ENCODE measurements at regions not wholly inside any gene's neighbourhood (a gene's known extent, or its start where the extent isn't known, plus 50 kb on each side); places are given as distances from the start of the nearest gene placed in this dataset.

GRCh38 chr1:88274431-88274830, 409.6 kb upstream of the PKN2 start:
- DNase-seq: no peak

- DNase-seq: no peak
Measured at GRCh38 chr1:88275259-88275862, 408.7 kb upstream of the PKN2 start.

GRCh38 chr1:88276163-88276562, 407.9 kb upstream of the PKN2 start:
- DNase-seq: no peak

- DNase-seq: no peak
Measured at GRCh38 chr1:88284066-88284465, 400.0 kb upstream of the PKN2 start.

GRCh38 chr1:88284666-88285366, 399.3 kb upstream of the PKN2 start:
- DNase-seq: no peak

- DNase-seq: no peak
Measured at GRCh38 chr1:88286716-88287115, 397.4 kb upstream of the PKN2 start.

- DNase-seq: no peak
Measured at GRCh38 chr1:88288571-88288970, 395.5 kb upstream of the PKN2 start.

- no peak for DNase-seq
Measured at GRCh38 chr1:88289401-88290102, 394.5 kb upstream of the PKN2 start.

GRCh38 chr1:88291611-88292354, 392.3 kb upstream of the PKN2 start:
- DNase-seq: no peak

GRCh38 chr1:88293691-88294190, 390.3 kb upstream of the PKN2 start:
- no peak for DNase-seq

GRCh38 chr1:88296227-88296626, 387.8 kb upstream of the PKN2 start:
- no peak for DNase-seq

- DNase-seq: no peak
Measured at GRCh38 chr1:88296642-88297041, 387.4 kb upstream of the PKN2 start.

GRCh38 chr1:88298506-88298905, 385.6 kb upstream of the PKN2 start:
- DNase-seq: no peak

- DNase-seq: no peak
Measured at GRCh38 chr1:88300752-88301263, 383.3 kb upstream of the PKN2 start.

GRCh38 chr1:88302843-88303486, 381.1 kb upstream of the PKN2 start:
- no peak for DNase-seq

- DNase-seq: no peak
Measured at GRCh38 chr1:88311265-88311664, 372.8 kb upstream of the PKN2 start.

- DNase-seq: no peak
Measured at GRCh38 chr1:88311907-88312306, 372.2 kb upstream of the PKN2 start.

GRCh38 chr1:88317396-88317795, 366.7 kb upstream of the PKN2 start:
- DNase-seq: no peak

GRCh38 chr1:88318740-88319139, 365.3 kb upstream of the PKN2 start:
- no peak for DNase-seq

- DNase-seq: no peak
Measured at GRCh38 chr1:88320291-88320690, 363.8 kb upstream of the PKN2 start.

- DNase-seq: no peak
Measured at GRCh38 chr1:88321706-88322105, 362.4 kb upstream of the PKN2 start.

GRCh38 chr1:88324899-88325298, 359.2 kb upstream of the PKN2 start:
- no peak for DNase-seq
